GM21717 (cell line): ENCODE measurements at regions not wholly inside any gene's neighbourhood (a gene's known extent, or its start where the extent isn't known, plus 50 kb on each side); places are given as distances from the start of the nearest gene placed in this dataset.

ENCODE experiments used
- ATAC-seq: cut with Tn5 transposase; IDR thresholded peaks from one replicate; pipeline ENCODE4 v1.9.1; 2021; ENCODE audit warnings: mild to moderate bottlenecking, moderate library complexity; ENCODE audit not compliant: unreplicated experiment

DNA sequence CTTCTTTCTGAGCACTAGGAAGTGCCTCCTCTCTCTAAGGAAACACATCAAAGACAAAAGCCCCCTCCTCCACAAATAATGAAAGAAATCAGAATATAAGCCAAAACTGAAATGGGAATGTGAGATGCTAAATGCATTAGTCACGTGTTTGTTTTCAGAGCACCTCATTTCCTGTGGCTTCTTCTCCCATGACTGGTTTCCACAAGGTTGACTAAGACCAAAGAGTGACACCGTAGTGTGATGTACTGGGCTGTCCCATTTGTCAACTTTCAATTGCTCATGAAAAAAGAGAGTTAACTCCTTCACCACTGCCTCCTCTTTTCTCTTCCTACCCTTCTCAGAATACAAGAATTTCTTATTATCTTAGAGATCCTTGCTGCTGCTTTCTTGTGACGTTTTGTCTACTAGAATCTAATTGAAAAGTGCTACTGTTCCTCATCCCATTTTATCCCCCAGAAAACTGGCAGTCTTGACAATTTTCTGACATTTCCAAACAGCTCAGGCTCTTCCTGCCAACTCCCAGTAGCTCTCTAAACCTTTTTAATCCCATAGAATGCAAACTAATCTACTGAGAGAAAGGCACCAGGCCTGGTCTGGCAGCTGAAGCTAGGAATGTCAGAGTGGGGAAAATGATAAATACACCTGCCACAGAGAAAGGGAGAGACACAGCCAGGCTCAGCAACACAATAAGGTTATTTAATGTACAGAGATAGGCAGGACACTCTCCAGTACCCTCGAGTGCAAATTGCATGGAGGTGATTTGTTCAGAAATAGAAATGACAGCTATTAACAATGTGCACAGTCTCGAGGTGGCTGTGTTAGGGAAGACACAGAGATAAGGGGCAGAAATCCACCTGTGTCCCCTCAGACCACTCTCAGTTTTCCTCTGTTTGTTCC is 671.7 kb upstream of the NRSN1 start:
- ATAC-seq: no peak

DNA sequence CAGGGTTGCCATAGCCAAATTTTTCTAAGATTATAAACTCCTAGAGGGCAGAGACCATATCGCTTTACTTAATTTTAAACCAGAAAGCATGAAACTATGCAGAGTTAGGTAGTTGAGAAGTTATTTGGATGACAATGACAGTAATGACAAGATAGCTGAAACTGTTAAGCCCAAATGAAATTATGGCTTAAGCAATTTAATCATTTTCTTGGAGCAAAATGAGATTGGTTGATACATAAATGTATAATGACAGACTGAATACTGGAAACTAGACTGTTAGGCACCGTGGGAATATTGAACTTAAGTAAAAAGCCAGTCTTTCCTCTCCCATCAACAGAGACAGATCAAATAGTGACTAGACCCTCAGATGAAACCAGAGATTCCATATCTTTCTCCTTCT is 670.3 kb upstream of the NRSN1 start:
- ATAC-seq: no peak

- no peak for ATAC-seq
Observed at GRCh38 chr6:23456396-23456795, 669.6 kb upstream of the NRSN1 start.

- no peak for ATAC-seq
Observed at GRCh38 chr6:23457321-23457720, 668.7 kb upstream of the NRSN1 start.

DNA sequence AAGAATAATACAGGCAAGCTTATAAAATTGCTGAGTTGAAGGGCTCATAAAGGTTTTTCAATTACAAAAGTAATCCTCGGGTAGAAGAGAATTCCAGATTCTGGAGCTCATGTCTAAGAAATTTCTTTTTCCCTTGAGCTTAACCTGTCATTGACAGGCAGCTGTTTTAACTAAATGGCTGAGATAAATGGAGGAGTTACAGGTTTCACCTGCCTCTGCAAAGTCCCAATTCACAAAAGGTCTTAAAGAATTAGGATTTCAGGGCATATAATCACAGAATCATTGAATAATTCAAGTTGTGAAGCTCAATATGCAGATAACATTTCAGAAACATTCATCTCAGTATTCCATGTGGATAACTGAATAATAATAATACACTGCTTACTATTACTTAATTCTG is 660.1 kb upstream of the NRSN1 start:
- ATAC-seq: no peak

DNA sequence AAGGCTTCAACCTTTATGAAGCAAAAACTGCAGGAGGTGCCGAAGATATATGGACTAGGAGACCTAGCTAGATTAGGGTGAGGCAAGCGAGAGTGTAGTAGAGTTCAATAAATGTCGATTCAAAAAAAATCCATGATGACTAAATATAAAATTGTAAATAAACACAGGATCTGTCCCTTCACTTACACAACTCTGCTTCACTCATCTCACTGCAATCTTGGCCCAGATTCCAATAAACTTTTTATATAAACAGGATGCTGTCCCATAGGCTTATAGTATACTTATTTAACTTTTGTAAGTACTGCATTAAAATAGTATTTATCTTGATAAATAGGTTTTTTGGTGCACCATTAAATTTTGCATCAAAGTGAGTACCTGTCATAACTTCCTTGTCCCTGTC is 648.4 kb upstream of the NRSN1 start:
- no peak for ATAC-seq

- ATAC-seq: no peak
Observed at GRCh38 chr6:23478312-23478711, 647.7 kb upstream of the NRSN1 start.

DNA sequence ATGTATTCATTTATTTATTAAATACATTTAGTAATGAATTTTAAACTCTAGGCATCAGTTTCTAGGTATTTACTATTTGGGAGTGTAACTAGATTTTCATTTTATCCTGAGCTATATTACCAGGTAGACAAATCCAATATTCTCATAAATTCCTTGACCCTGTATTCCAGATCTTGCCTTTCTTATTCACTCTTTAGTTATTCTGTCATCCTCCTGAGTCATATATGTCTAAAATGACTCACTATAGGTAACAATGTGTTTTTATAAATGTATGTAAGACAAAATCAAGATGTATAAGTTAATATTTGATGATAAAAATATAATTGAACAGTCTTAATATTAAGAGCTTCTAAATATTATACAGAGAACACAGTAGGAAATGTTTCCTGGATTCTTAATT is 642.1 kb upstream of the NRSN1 start:
- no peak for ATAC-seq

DNA sequence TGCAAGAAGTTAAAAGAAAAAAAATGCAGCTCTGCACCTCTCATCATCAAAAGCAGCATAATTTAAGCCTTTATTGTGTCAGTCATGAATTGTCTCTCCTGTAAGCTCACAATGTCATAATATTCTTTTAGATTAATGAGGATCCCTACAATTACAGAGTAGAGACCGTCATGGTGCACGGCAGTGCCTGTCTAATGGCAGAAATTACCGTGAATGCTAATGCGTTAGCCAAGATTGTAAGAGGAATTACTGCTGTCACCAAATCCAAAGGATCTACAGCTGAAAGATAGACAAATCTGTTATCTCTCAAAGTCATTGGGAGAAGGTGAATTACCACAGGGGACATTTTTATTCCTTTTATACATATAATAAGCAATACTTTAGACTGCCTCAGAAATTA is 631.6 kb upstream of the NRSN1 start:
- ATAC-seq: no peak

GRCh38 chr6:23498013-23498412 is 628.0 kb upstream of the NRSN1 start:
- ATAC-seq: no peak

GRCh38 chr6:23499549-23499948 is 626.5 kb upstream of the NRSN1 start:
- no peak for ATAC-seq

DNA sequence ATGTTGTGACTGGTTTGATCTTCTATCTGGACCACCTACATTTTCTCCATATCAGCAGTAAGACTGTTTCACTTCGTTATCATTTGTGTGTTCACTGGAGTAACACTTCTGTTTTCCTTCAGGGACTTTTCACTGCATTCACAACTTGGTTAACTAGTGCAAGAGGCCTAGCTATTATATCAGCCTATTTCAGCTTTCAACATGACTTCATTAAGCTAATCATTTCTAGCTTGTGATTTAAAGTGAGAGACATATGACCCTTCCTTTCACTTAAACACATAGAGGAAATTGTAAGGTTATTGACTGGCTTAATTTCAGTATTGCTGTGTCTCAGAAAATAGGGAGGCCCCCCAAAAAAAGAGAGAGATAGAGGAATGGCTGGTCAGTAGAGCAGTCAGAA is 622.8 kb upstream of the NRSN1 start:
- ATAC-seq: no peak

- ATAC-seq: no peak
Observed at GRCh38 chr6:23505026-23505425, 621.0 kb upstream of the NRSN1 start.

GRCh38 chr6:23510778-23511510 is 615.1 kb upstream of the NRSN1 start:
- no peak for ATAC-seq

DNA sequence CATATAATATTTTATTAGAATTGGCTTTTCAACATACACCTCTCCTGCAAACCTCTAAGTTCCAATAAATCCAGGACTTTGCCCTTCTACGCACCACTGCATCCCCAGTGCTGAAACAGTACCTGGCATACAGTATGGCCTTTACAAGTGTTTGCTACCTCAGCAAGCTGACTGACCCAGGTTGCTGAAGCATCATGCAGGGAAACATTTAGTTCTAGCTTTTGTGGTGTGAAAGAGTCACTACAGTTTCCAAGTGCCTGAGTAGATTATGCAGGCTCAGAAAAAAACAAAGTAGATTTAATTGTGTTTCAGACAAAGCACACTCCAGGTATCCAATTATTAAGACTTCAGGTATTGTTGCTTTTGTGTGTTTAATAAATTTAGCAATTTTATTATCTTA is 614.2 kb upstream of the NRSN1 start:
- no peak for ATAC-seq

GRCh38 chr6:23518294-23518693 is 607.7 kb upstream of the NRSN1 start:
- ATAC-seq: no peak

GRCh38 chr6:23522792-23523547 is 603.0 kb upstream of the NRSN1 start:
- no peak for ATAC-seq

DNA sequence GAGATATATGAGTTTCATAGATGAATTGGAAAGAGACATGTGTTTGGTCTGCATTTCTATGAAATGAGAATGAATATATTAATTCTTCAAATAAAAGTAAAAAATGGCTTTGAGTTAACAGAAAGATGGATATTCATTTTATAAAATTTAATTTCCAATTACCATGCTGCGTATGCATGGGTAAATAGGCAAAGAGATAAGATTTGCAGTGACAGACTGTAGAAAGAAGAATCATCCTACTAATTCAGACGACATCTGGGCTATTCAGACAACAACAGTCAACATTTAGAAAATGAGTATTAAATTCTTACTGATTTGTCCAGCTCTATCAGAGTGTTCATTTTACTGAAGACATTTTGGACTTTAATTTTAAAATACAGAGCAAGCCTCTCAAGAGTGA is 602.2 kb upstream of the NRSN1 start:
- ATAC-seq: no peak

DNA sequence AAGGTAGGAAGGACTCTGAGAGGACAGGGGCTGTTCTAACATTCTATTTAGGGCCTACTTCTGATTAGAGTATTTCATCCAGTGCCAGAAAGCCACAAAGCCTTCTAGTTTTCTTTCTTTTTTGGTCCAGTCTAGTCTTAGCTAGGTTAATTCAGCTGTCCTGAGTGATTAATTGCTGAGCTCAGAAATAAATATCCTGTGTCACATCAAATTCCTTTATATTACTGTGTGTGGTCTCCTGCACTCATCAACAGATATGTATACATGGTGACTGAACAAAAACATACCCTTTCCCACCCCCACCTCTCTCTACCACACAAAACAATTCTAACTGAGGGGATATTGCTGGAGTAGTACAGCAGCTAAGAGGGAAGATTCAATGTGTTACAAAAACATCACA is 601.5 kb upstream of the NRSN1 start:
- ATAC-seq: no peak

GRCh38 chr6:23526526-23526925 is 599.5 kb upstream of the NRSN1 start:
- no peak for ATAC-seq

DNA sequence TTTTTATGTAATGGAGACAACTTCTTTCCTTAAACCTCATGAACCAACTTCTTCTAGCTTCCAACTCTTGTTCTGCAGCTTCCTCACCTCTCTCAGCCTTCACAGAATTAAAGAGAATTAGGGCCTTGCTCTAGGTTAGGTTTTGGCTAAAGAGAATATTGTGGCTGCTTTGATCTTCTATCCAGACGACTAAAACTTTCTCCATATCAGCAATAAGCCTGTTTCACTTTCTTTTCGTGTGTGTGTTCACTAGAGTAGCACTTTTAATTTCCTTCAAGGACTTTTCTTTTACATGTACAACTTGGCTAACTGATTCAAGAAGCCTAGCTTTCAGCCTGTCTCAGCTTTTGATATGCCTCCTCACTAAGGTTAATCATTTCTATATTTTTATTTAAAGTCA is 596.1 kb upstream of the NRSN1 start:
- ATAC-seq: no peak

GRCh38 chr6:23531666-23532065 is 594.3 kb upstream of the NRSN1 start:
- no peak for ATAC-seq
